ENCODE measurements at regions not wholly inside any gene's neighbourhood (a gene's known extent, or its start where the extent isn't known, plus 50 kb on each side); places are given as distances from the start of the nearest gene placed in this dataset.

DNA sequence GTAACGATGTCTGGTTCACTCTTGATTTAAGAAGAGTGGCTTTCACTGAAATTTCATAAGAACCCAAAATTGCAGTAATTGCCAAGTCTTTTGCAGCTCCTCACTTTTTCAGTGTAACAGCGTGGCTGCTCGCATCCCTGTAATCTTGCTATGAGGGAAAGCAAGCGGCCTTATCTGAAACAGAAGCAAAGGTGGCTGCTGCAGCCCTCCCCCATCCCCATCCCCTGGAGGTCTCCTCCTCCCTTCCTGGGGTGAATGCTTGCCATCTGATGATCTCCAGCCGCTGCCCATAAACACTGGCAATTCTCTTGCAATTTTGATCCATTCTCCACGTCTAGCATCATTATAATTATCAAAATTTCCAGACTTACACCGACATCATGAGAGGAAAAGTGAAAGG is 182.5 kb upstream of the ASIC2 start:
- no peaks in the 10 kb centered on the region for H3K9me3 ChIP-seq (ENCODE audit: low read depth, low read length, poor library complexity, severe bottlenecking)
- TF ChIP-seq, protein P1, sequence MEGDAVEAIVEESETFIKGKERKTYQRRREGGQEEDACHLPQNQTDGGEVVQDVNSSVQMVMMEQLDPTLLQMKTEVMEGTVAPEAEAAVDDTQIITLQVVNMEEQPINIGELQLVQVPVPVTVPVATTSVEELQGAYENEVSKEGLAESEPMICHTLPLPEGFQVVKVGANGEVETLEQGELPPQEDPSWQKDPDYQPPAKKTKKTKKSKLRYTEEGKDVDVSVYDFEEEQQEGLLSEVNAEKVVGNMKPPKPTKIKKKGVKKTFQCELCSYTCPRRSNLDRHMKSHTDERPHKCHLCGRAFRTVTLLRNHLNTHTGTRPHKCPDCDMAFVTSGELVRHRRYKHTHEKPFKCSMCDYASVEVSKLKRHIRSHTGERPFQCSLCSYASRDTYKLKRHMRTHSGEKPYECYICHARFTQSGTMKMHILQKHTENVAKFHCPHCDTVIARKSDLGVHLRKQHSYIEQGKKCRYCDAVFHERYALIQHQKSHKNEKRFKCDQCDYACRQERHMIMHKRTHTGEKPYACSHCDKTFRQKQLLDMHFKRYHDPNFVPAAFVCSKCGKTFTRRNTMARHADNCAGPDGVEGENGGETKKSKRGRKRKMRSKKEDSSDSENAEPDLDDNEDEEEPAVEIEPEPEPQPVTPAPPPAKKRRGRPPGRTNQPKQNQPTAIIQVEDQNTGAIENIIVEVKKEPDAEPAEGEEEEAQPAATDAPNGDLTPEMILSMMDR (conservative IDR thresholded peaks at IDR 0.05; ENCODE audit: low read depth, low read length) = no peak
- TF ChIP-seq EZH2 (IDR thresholded peaks at IDR 0.05; ENCODE audit: borderline replicate concordance, low read depth, low read length, poor library complexity, severe bottlenecking) = no peak
- POLR2A ChIA-PET (ENCODE audit: low non-redundant PET) = no interaction called here
- intact Hi-C loops (cut with micrococcal nuclease; ENCODE audit: unreplicated experiment) = no loop called here
- H3K4me3 ChIP-seq (ENCODE audit: low read depth, low read length, poor library complexity, severe bottlenecking) = no peak overlapping the region
- no peaks in the 10 kb centered on the region for H3K4me1 ChIP-seq (ENCODE audit: insufficient read depth, low read length, poor library complexity, severe bottlenecking)
- no TSS peak for BruUV-seq (replicated peaks)
- CTCF ChIA-PET = no interaction called here
- H3K36me3 ChIP-seq (ENCODE audit: insufficient read depth, low read length, poor library complexity, severe bottlenecking) = no peaks in the 10 kb centered on the region
- no peak for DNase-seq (ENCODE audit: low spot score)
- H3K27ac ChIP-seq (ENCODE audit: low read depth, low read length, poor library complexity, severe bottlenecking) = no peak overlapping the region
- no peaks in the 10 kb centered on the region for H3K27me3 ChIP-seq (replicated peaks; ENCODE audit: insufficient read depth, low read depth, low read length, poor library complexity)

DNA sequence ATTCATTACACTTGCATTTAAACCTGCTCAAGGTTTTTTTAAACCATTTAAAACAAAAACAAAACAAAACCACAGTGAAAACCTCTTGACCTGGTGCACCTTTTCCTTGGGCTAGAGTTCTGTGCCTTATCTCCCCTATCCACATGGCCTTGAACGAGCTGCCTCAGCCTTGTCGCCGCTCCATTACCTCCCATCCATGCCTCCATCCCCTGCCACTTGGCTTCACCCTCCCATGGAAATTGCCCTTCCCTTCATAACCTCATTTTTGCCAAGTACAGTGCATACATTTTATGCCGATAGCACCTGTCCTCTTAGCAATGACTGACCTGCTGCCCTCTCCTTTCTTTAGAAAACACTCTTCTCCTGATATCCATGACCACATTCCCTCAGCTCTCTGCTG is 188.6 kb upstream of the ASIC2 start:
- no peaks in the 10 kb centered on the region for H3K27me3 ChIP-seq (replicated peaks; ENCODE audit: insufficient read depth, low read depth, low read length, poor library complexity)
- H3K9me3 ChIP-seq (ENCODE audit: low read depth, low read length, poor library complexity, severe bottlenecking) = no peaks in the 10 kb centered on the region
- no peak overlapping the region for H3K4me3 ChIP-seq (ENCODE audit: low read depth, low read length, poor library complexity, severe bottlenecking)
- H3K4me1 ChIP-seq (ENCODE audit: insufficient read depth, low read length, poor library complexity, severe bottlenecking) = no peaks in the 10 kb centered on the region
- H3K36me3 ChIP-seq (ENCODE audit: insufficient read depth, low read length, poor library complexity, severe bottlenecking) = no peaks in the 10 kb centered on the region
- intact Hi-C loops (cut with micrococcal nuclease; ENCODE audit: unreplicated experiment) = no loop called here
- DNase-seq (ENCODE audit: low spot score) = no peak
- ChIA-PET POLR2A (ENCODE audit: low non-redundant PET) (no interaction called here), CTCF (no interaction called here)
- H3K27ac ChIP-seq (ENCODE audit: low read depth, low read length, poor library complexity, severe bottlenecking) = no peak overlapping the region
- TF ChIP-seq, protein P1 (conservative IDR thresholded peaks at IDR 0.05; ENCODE audit: low read depth, low read length) = no peak
- no peak for TF ChIP-seq EZH2 (IDR thresholded peaks at IDR 0.05; ENCODE audit: borderline replicate concordance, low read depth, low read length, poor library complexity, severe bottlenecking)
- BruUV-seq (replicated peaks) = no TSS peak

DNA sequence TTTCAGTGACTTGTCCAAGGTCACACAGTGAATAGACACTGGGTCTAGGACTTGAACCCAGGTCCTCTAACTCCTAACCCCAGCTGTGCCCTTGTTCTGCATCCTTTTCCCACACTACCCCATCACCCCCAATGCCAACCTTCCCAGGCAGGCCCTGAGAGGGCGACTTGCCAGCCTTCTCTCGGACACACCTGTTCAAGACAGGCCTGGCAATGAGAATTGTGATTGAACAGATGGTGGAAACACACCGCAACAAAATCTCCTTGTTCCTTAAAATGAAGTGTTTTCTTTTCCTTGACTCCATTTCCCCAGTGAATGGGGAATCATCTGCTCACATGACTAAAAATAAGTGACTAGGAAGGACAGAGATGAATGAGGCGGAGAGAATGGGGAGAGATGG is 189.5 kb upstream of the ASIC2 start:
- intact Hi-C loops (cut with micrococcal nuclease; ENCODE audit: unreplicated experiment) = no loop called here
- Histone ChIP-seq H3K27ac (ENCODE audit: low read depth, low read length, poor library complexity, severe bottlenecking) (no peak overlapping the region), H3K36me3 (ENCODE audit: insufficient read depth, low read length, poor library complexity, severe bottlenecking) (no peaks in the 10 kb centered on the region), H3K9me3 (ENCODE audit: low read depth, low read length, poor library complexity, severe bottlenecking) (no peaks in the 10 kb centered on the region), H3K4me1 (ENCODE audit: insufficient read depth, low read length, poor library complexity, severe bottlenecking) (no peaks in the 10 kb centered on the region), H3K4me3 (ENCODE audit: low read depth, low read length, poor library complexity, severe bottlenecking) (no peak overlapping the region), H3K27me3 (replicated peaks; ENCODE audit: insufficient read depth, low read depth, low read length, poor library complexity) (no peaks in the 10 kb centered on the region)
- POLR2A ChIA-PET (ENCODE audit: low non-redundant PET) = no interaction called here
- TF ChIP-seq EZH2 (IDR thresholded peaks at IDR 0.05; ENCODE audit: borderline replicate concordance, low read depth, low read length, poor library complexity, severe bottlenecking) = no peak
- TF ChIP-seq, protein P1 (conservative IDR thresholded peaks at IDR 0.05; ENCODE audit: low read depth, low read length) = no peak
- CTCF ChIA-PET = no interaction called here
- no peak for DNase-seq (ENCODE audit: low spot score)
- no TSS peak for BruUV-seq (replicated peaks)
